Urothelium cell line (cell line): ENCODE measurements at regions not wholly inside any gene's neighbourhood (a gene's known extent, or its start where the extent isn't known, plus 50 kb on each side); places are given as distances from the start of the nearest gene placed in this dataset.
A peak's percentile ranks its signal among the peaks of the same experiment; 100 is the strongest.

Experiments
- DNase-seq: peaks from one replicate; pipeline ENCODE4 v3.0.0; 2011; ENCODE audit warnings: low spot score, mixed read lengths
- FAIRE-seq: peaks from 2 replicates; lab custom pipeline; 2011; peaks lifted over from hg19 to GRCh38; lab: Jason Lieb, UNC

- DNase-seq, result no peak
- FAIRE-seq, result no peak
Observed at GRCh38 chr11:106212081-106212480, 134.6 kb downstream of the AASDHPPT start.

- no peak for DNase-seq
- no peak for FAIRE-seq
Observed at GRCh38 chr11:106216281-106216680, 138.8 kb downstream of the AASDHPPT start.

GRCh38 chr11:106217456-106217855, 140.0 kb downstream of the AASDHPPT start:
- FAIRE-seq (no peak), DNase-seq (no peak)

- FAIRE-seq (no peak), DNase-seq (no peak)
Observed at GRCh38 chr11:106218106-106218505, 140.6 kb downstream of the AASDHPPT start.

GRCh38 chr11:106222626-106223025, 145.2 kb downstream of the AASDHPPT start:
- DNase-seq, result no peak
- FAIRE-seq, result no peak

- DNase-seq (no peak), FAIRE-seq (no peak)
Observed at GRCh38 chr11:106224172-106224571, 146.7 kb downstream of the AASDHPPT start.

- DNase-seq (no peak), FAIRE-seq (no peak)
Observed at GRCh38 chr11:106228996-106229395, 151.5 kb downstream of the AASDHPPT start.

GRCh38 chr11:106231591-106231990, 154.1 kb downstream of the AASDHPPT start:
- FAIRE-seq, result no peak
- DNase-seq, result peak; percentile 21

- FAIRE-seq, result no peak
- no peak for DNase-seq
Observed at GRCh38 chr11:106233191-106233590, 155.7 kb downstream of the AASDHPPT start.

- no peak for DNase-seq
- FAIRE-seq, result no peak
Observed at GRCh38 chr11:106234794-106235193, 157.3 kb downstream of the AASDHPPT start.

GRCh38 chr11:106236295-106236694, 158.8 kb downstream of the AASDHPPT start:
- FAIRE-seq (no peak), DNase-seq (no peak)

- DNase-seq (no peak), FAIRE-seq (no peak)
Observed at GRCh38 chr11:106238704-106239360, 161.4 kb downstream of the AASDHPPT start.

- DNase-seq (no peak), FAIRE-seq (no peak)
Observed at GRCh38 chr11:106241601-106242257, 164.3 kb downstream of the AASDHPPT start.

GRCh38 chr11:106242718-106243415, 165.4 kb downstream of the AASDHPPT start:
- DNase-seq (no peak), FAIRE-seq (no peak)

- FAIRE-seq (no peak), DNase-seq (no peak)
Observed at GRCh38 chr11:106246495-106246894, 169.0 kb downstream of the AASDHPPT start.

- FAIRE-seq (no peak), DNase-seq (no peak)
Observed at GRCh38 chr11:106249617-106250239, 172.3 kb downstream of the AASDHPPT start.

GRCh38 chr11:106262852-106263251, 185.4 kb downstream of the AASDHPPT start:
- no peak for DNase-seq
- FAIRE-seq, result no peak

GRCh38 chr11:106263527-106263926, 186.1 kb downstream of the AASDHPPT start:
- no peak for DNase-seq
- no peak for FAIRE-seq

GRCh38 chr11:106271086-106271485, 193.6 kb downstream of the AASDHPPT start:
- FAIRE-seq (no peak), DNase-seq (no peak)

- FAIRE-seq, result no peak
- DNase-seq, result no peak
Observed at GRCh38 chr11:106271686-106272085, 194.2 kb downstream of the AASDHPPT start.

- DNase-seq (no peak), FAIRE-seq (no peak)
Observed at GRCh38 chr11:106275151-106275550, 197.7 kb downstream of the AASDHPPT start.

GRCh38 chr11:106276126-106276525, 198.7 kb downstream of the AASDHPPT start:
- FAIRE-seq, result no peak

More at GRCh38 chr11:106276126-106276525, 198.7 kb downstream of the AASDHPPT start:
- DNase-seq, result no peak
